GM12891 (cell line): ENCODE measurements at regions not wholly inside any gene's neighbourhood (a gene's known extent, or its start where the extent isn't known, plus 50 kb on each side); places are given as distances from the start of the nearest gene placed in this dataset.

Experiments
- DNase-seq: peaks from one replicate; pipeline ENCODE4 v3.0.0; 2011; ENCODE audit warnings: low spot score; ENCODE audit not compliant: insufficient read length
- FAIRE-seq: peaks from 2 replicates; lab custom pipeline; 2011; peaks lifted over from hg19 to GRCh38; lab: Jason Lieb, UNC
- PAX5 ChIP-seq: IDR thresholded peaks from 2 replicates; pipeline ENCODE4 v1.6.1; 2011; ENCODE audit warnings: low read length, moderate library complexity, mild to moderate bottlenecking; ENCODE audit not compliant: insufficient read depth, severe bottlenecking
- POLR2A ChIP-seq: IDR thresholded peaks from 2 replicates; pipeline ENCODE4 v1.6.1; 2011; ENCODE audit warnings: low read depth, low read length, control low read depth
- POLR2AphosphoS5 ChIP-seq: IDR thresholded peaks from 2 replicates; pipeline ENCODE4 v1.6.1; 2011; ENCODE audit warnings: low read depth, low read length, control low read depth
- POU2F2 ChIP-seq: IDR thresholded peaks from 2 replicates; pipeline ENCODE4 v1.6.1; 2011; ENCODE audit warnings: low read depth, mild to moderate bottlenecking, control low read depth, low read length, moderate library complexity
- SPI1 ChIP-seq: IDR thresholded peaks from 2 replicates; pipeline ENCODE4 v1.6.1; 2011; ENCODE audit warnings: low read depth, low read length, control low read depth
- TAF1 ChIP-seq: IDR thresholded peaks from 2 replicates; pipeline ENCODE4 v1.6.1; 2011; ENCODE audit warnings: low read depth, low read length, control low read depth

DNA sequence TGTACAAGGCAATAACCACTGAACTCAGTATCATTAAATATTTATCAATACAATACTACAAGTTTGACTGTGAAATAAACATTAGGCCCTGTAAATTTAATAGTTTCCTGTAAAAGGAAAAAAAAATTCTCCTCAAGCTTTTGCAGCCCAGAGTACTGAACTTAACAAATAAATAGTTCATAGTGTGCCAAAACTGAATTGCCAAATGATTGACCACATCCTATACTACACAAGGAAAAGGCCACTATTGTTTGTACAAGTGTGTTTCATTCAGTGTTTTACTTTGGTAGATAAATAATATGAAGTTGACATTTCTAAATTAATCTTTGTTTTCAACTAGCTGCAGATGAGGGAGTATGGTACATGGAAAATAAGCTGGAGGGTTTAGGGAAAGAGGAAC lies 379.6 kb downstream of the FLRT2 start:
- FAIRE-seq: no peak
- TF ChIP-seq PAX5 (no peak), SPI1 (no peak), TAF1 (no peak), POLR2AphosphoS5 (no peak), POLR2A (no peak), POU2F2 (no peak)
- no peak for DNase-seq

DNA sequence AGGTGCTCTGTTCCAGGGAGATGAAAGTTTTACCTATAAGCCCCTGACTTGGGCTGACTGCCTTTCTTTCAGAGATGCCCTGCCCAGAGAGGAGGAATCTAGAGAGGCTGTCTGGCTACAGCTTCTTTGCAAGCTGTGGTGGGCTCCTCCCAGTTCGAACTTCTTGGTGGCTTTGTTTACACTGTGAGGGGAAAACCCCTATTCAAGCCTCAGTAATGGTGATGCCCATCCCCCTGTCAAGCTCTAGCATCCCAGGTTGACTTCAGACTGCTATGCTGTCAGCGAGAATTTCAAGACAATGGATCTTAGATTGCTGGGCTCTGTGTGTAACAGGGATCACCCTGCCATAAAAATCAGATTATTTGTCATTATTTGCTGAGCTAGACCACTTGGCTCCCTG lies 377.6 kb downstream of the FLRT2 start:
- DNase-seq (no peak), FAIRE-seq (no peak)
- TF ChIP-seq POU2F2: no peak
- no peak for TF ChIP-seq PAX5
- TF ChIP-seq SPI1: no peak
- TF ChIP-seq POLR2A: no peak
- TF ChIP-seq TAF1: no peak
- no peak for TF ChIP-seq POLR2AphosphoS5

- DNase-seq: no peak
- FAIRE-seq: no peak
- TF ChIP-seq POU2F2 (no peak), POLR2AphosphoS5 (no peak), SPI1 (no peak), PAX5 (no peak), TAF1 (no peak), POLR2A (no peak)
These were observed 367.9 kb downstream of the FLRT2 start for GRCh38 chr14:85897808-85898207.

GRCh38 chr14:85895603-85896002 lies 365.7 kb downstream of the FLRT2 start:
- DNase-seq (no peak), FAIRE-seq (no peak)
- no peak for TF ChIP-seq POLR2AphosphoS5
- no peak for TF ChIP-seq POU2F2
- TF ChIP-seq PAX5: no peak
- no peak for TF ChIP-seq POLR2A
- TF ChIP-seq SPI1: no peak
- no peak for TF ChIP-seq TAF1

GRCh38 chr14:85892251-85892650 lies 362.3 kb downstream of the FLRT2 start:
- TF ChIP-seq TAF1 (no peak), POLR2A (no peak), PAX5 (no peak), POLR2AphosphoS5 (no peak), POU2F2 (no peak), SPI1 (no peak)
- FAIRE-seq: no peak

DNA sequence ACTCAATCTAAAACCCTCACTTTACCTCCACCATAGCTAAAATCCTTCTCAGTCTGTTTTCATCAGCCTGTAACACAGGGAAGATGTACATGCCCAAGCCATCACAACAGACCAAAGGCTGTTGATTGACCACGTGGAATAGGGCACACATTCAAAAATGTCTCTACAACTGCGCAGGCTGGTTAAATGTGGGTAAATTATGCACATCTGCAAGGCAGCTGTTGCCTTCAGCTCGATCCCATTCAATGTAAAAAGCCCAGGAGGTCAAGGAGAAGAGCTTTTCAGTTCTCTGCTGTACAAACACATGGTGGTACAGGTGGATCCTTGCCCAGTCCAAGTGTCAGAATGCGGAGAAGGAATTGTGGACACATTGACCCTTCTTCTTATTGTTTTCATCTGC lies 354.0 kb downstream of the FLRT2 start:
- no peak for TF ChIP-seq POLR2A
- TF ChIP-seq POLR2AphosphoS5: no peak
- no peak for TF ChIP-seq POU2F2
- TF ChIP-seq TAF1: no peak
- TF ChIP-seq SPI1: no peak
- no peak for TF ChIP-seq PAX5
- FAIRE-seq (no peak), DNase-seq (no peak)

More at GRCh38 chr14:85892251-85892650, 362.3 kb downstream of the FLRT2 start:
- no peak for DNase-seq

DNA sequence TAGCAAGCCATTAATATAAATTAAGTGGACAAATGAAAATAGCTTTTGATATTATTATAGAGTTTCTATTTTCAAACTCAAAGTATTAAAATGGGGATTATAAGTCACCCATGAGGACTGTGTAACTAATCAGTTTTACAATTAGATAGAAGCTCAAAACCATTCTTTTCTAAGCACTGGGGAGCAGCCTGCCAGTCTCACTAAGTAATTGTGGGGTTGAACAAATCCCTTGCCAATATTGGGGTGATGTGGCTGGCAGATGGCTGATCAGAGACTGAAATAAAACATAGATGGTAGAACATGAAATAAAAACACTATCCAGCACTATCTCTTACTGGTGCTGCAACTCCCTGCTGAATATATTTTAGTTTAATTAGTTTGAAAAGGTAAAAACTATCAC lies 353.2 kb downstream of the FLRT2 start:
- no peak for DNase-seq
- FAIRE-seq: no peak
- no peak for TF ChIP-seq POLR2AphosphoS5
- TF ChIP-seq POLR2A: no peak

GRCh38 chr14:85881935-85882334 lies 352.0 kb downstream of the FLRT2 start:
- FAIRE-seq (no peak), DNase-seq (no peak)
- TF ChIP-seq TAF1 (no peak), POLR2A (no peak), POLR2AphosphoS5 (no peak), POU2F2 (no peak), SPI1 (no peak), PAX5 (no peak)

DNA sequence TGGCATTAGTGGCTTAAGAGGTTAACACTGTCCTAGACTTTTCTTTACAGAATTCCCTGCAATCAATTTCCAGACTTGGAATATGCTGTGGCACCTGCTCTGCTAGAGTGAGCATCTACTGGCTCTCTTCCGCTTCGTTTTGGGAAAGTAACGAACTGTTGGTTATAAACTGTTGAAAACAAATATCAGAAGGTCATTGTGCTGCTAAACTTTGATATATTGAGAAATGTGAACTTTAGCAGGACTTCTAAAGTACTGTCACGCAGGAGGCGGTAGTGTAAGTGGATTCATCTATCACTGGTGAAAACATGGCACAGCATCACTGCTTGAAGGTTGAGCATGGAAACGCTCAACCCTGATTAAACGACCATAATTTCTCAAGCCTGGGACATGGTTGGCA lies 348.9 kb downstream of the FLRT2 start:
- FAIRE-seq: no peak
- no peak for TF ChIP-seq POU2F2
- no peak for TF ChIP-seq PAX5

GRCh38 chr14:85873006-85873405 lies 343.1 kb downstream of the FLRT2 start:
- no peak for TF ChIP-seq PAX5
- TF ChIP-seq TAF1: no peak
- TF ChIP-seq POU2F2: no peak
- TF ChIP-seq SPI1: no peak
- no peak for FAIRE-seq

More for the DNA sequence above, 348.9 kb downstream of the FLRT2 start:
- DNase-seq: no peak

More at GRCh38 chr14:85873006-85873405, 343.1 kb downstream of the FLRT2 start:
- no peak for DNase-seq
